ENCODE measurements at regions not wholly inside any gene's neighbourhood (a gene's known extent, or its start where the extent isn't known, plus 50 kb on each side); places are given as distances from the start of the nearest gene placed in this dataset.

GRCh38 chr3:178308771-178309170 is 227.5 kb upstream of the KCNMB2 start:
- no peak for TF ChIP-seq CTCF (conservative IDR thresholded peaks at IDR 0.05; ENCODE audit: low read depth, low read length)
- TF ChIP-seq EZH2 (IDR thresholded peaks at IDR 0.05; ENCODE audit: borderline replicate concordance, low read depth, low read length, poor library complexity, severe bottlenecking): no peak

Measured in A673 (cell line).